ENCODE measurements at regions not wholly inside any gene's neighbourhood (a gene's known extent, or its start where the extent isn't known, plus 50 kb on each side); places are given as distances from the start of the nearest gene placed in this dataset.
"Not testable (repeated sequence)": the region's sequence is repeated elsewhere in the genome, so short reads cannot be mapped to it uniquely, and the experiment has no call there.

DNA sequence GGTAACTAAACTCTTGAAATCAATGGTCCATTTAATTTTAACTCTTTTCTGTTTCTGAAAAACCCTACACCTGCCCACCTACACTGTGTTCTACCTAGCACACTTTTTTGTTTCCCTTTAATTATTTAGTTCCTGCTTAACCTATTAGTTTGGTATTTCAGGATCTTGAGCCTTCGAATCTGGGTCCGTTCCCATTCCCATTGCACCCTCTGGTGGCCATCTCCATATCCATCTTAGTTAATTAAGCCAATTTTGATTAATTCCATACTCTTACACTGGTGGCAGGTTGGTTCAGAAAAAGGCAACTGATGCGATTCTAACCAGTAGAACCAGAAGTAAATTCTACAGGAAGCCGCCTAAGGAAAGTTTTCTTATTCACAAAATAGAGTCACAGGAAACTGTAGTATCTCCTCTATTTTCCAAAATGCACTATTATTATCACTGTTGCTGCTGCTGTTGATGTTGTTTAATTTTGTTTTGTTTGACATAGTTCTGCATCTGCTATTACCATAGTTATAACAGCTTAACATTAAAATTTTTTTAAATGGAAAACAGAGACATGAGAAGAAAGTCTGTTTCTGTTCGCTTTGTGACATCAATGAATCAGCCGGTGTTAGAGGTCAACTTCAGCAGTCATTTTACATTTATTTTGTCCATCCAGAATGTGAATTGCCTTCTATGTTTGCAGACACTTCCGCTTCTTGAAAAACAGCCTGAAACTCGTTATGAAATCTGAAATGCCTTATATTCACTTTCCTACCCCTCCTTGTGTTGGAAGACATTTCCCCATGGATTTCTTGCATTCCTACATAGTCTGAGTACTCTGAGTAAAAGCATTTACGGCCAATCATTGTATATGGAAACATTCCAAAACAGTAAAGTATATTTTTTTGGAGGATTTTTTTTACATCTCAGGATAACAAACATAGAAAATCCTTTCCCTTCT, 115.5 kb upstream of the NCAM2 start:
- no peak for DNase-seq

DNA sequence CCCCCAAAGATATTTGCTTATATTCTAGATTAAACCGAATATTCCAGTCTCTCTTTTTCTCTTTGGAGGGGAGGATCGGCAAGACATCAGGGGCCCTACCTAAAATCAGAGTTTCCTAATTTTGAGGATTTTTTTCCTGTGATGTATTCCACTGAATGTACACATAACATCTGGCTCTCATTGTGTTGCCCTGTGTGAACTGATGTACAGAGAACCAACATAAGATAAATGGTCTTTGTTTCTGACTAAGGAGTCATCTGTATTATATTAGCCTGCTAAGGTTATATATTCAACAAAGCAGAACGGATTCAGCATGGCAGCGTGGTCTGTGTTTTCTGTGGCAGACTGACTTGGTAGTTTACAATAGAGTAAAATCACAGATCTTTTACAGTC, 114.8 kb upstream of the NCAM2 start:
- DNase-seq = no peak

DNA sequence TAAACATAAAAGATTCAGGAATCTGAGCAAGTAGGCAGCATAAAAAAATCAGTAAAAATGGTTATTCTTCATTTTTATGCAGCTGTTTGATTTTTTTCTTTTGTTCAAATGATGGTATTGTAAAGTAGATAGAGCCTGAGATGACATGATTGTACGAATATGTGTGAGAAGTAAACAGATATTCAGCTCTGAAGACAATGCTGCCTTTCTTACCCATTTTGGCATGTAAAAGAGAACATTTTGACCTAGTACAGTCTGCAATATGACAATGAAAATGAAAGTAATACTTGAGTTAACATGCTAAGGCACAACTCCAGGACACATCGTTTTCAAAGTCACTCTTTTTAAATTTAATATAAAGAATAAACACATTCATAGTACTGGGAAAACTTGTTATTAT, 95.7 kb upstream of the NCAM2 start:
- DNase-seq = no peak

DNA sequence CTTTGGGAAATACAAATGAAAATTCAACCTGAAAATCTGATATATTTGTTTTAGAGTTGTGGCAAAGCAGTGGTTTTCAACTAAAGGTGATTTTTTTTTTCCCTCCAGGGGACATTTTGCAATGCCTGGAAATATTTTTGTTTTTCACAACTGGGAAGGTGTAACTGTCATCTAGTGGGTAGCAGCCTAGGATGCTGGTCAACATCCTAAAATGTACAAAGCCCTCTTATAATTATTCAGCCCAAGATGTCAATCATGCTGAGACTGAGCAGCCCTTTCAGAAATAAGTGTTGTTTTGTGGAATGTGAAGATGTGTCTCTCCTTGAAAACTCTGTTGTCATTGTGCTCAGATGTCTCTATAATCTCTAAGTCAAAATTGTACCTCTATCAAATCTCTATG, 95.2 kb upstream of the NCAM2 start:
- no peak for DNase-seq

DNA sequence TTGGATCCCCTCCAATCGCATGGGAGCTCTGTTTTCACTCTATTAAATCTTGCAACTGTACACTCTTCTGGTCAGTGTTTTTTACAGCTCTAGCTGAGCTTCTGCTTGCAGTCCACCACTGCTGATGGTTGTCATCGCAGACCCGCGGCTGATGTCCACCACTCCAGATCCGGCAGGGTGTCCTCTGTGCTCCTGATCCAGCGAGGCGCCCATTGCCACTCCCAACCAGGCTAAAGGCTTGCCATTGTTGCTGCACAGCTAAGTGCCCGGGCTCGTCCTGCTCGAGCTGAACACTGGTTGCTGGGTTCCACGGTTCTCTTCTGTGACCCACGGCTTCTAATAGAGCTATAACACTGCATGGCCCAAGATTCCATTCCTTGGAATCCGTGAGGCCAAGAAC, 70.7 kb upstream of the NCAM2 start:
- not testable (repeated sequence) for DNase-seq

DNA sequence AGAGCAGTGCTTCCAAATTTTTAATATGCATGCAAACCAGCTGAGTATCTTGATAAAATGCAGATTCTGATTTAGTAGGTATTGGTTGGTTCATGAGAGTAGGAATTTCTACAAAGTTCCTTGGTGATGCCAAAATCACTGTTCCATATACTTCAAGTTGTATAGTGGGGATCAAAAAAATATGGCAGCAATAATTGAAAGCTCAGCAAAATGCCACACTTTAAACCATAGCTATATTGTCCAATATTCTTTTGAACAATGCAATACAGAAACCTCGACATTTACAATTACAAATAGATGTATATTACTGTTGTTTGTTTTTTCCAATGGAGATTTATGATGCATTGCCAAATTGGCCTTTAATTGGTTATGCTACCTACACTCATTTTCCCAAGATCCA, 55.7 kb upstream of the NCAM2 start:
- no peak for DNase-seq

DNA sequence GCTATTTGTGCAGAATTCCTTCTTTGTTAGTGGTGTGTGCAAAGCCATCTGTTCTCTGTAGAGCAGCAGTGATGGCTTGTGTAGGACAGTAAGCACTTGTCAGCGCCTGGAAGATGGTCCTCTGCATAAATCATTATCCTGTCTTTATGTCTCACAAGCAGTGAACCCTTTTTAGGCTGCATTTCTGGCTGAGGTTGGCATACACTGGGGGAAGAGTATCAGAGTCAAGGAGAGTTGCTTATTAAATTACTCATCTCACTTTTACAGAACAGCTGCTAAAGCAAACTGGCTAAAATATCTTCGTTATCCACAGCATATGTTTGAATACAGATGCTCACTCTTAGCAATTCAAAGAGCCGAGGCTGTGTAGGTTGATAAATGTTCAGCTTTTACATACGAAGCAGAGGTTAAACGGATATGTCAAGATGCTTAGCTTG, 54.6 kb upstream of the NCAM2 start:
- DNase-seq = no peak

DNA sequence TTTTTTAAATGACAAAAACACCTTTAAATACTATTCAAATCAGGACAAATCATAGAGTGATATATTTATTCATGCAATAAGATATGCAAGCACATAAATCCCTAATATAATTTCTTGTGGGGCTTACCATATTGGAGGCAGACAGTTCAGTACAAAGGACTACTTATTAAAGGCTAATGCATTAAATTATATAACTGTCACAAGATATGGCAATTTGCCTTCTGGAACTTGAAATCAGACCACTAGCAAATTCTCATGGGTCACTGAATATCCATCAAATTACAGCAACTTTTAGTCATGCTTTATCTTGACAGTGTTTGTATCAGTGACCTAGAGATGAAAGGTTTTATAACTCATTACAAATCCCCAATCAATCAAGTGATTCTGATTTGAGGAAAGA, 54.1 kb upstream of the NCAM2 start:
- DNase-seq = no peak

DNA sequence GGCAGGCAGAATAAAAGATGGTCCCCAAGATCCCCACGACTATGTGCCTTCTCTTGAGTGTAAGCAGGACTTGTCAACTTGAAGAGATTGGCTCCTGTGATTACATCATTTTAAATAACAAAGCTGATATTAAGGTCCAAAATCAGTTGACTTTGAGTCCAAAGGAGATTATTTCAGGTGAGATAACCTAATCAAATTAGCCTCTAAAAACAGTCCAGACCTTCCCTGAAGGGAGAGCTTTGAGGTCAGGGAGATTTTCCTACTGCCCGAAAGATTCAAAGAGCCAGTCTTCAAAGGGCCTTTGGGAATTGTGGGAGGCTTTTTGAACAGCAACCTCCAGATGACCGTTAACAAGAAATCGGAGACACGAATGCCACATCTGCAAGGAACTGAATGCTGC, 51.5 kb upstream of the NCAM2 start:
- DNase-seq = no peak

All from CD4-positive, alpha-beta T cell treated with Interleukin-17A for 4 hours (primary cell).